Ishikawa (cell line): ENCODE measurements at regions not wholly inside any gene's neighbourhood (a gene's known extent, or its start where the extent isn't known, plus 50 kb on each side); places are given as distances from the start of the nearest gene placed in this dataset.

Experiments used
- EGR1 ChIP-seq: IDR thresholded peaks from 2 replicates; pipeline ENCODE4 v1.6.1; 2012
- EP300 ChIP-seq: IDR thresholded peaks from 2 replicates; pipeline ENCODE4 v1.6.1; 2012; ENCODE audit warnings: borderline replicate concordance
- RAD21 ChIP-seq: IDR thresholded peaks from 2 replicates; pipeline ENCODE4 v1.6.1; 2012; ENCODE audit warnings: low read depth
- TAF1 ChIP-seq: IDR thresholded peaks from 2 replicates; pipeline ENCODE4 v1.6.1; 2012; ENCODE audit warnings: low read depth, mild to moderate bottlenecking
- TCF12 ChIP-seq: IDR thresholded peaks from 2 replicates; pipeline ENCODE4 v1.6.1; 2012; ENCODE audit warnings: low read depth
- YY1 ChIP-seq: IDR thresholded peaks from 2 replicates; pipeline ENCODE4 v1.6.1; 2012; ENCODE audit warnings: low read depth
- ZBTB7A ChIP-seq: IDR thresholded peaks from 2 replicates; pipeline ENCODE4 v1.6.1; 2012; ENCODE audit warnings: low read depth
- TF ChIP-seq, protein P1 (sequence below): IDR thresholded peaks from 2 replicates; pipeline ENCODE4 v1.6.1; 2012
- TF ChIP-seq, protein P2 (sequence below): IDR thresholded peaks from 2 replicates; pipeline ENCODE4 v1.6.1; 2012; ENCODE audit warnings: low read depth, mild to moderate bottlenecking

DNA sequence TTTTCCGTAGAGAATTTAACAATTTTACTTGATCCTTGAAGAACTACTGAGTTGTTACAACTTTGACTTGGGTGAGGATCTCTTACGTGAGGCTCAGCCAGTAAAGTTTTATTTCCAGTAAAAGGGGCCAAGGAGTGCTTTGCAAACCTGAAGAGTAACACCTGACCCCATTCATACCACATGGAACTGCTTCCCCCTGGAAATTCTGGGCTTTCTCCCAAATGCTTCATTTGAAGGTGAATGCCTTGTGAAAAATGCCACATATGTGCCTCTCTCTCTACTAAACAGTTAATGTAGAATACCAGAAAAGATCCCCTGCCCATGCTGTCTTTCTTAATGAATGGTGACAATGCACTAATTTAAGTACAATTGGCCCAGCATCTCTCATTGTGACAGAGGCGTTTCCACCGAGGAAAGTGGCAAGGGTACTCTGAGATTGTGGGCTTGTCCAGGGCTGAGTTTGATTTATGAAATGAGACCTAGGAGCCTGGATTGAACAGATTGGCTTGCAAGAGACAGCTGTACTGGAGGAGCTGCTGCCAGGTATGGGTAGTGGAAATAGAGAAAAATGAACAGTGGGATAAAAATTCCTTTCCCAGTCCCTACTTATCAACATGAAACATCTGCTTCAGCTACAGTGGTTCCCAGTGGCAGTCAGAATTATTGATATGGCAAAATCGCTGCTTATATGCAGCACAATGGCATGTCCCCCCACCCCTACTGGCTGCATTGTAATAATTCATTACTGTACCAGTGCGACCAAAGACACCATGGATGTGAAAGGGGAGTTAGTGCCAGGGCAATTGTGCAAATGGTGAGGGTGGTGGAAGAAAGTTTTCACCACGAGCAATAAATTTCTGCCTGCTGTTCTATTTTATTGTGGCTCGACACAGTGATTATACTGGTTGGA is 843.7 kb upstream of the WWC1 start:
- TF ChIP-seq YY1: no peak
- TF ChIP-seq TCF12: no peak
- TF ChIP-seq, protein P1, sequence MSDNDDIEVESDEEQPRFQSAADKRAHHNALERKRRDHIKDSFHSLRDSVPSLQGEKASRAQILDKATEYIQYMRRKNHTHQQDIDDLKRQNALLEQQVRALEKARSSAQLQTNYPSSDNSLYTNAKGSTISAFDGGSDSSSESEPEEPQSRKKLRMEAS: no peak
- no peak for TF ChIP-seq ZBTB7A
- no peak for TF ChIP-seq RAD21
- TF ChIP-seq, protein P2, sequence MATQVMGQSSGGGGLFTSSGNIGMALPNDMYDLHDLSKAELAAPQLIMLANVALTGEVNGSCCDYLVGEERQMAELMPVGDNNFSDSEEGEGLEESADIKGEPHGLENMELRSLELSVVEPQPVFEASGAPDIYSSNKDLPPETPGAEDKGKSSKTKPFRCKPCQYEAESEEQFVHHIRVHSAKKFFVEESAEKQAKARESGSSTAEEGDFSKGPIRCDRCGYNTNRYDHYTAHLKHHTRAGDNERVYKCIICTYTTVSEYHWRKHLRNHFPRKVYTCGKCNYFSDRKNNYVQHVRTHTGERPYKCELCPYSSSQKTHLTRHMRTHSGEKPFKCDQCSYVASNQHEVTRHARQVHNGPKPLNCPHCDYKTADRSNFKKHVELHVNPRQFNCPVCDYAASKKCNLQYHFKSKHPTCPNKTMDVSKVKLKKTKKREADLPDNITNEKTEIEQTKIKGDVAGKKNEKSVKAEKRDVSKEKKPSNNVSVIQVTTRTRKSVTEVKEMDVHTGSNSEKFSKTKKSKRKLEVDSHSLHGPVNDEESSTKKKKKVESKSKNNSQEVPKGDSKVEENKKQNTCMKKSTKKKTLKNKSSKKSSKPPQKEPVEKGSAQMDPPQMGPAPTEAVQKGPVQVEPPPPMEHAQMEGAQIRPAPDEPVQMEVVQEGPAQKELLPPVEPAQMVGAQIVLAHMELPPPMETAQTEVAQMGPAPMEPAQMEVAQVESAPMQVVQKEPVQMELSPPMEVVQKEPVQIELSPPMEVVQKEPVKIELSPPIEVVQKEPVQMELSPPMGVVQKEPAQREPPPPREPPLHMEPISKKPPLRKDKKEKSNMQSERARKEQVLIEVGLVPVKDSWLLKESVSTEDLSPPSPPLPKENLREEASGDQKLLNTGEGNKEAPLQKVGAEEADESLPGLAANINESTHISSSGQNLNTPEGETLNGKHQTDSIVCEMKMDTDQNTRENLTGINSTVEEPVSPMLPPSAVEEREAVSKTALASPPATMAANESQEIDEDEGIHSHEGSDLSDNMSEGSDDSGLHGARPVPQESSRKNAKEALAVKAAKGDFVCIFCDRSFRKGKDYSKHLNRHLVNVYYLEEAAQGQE: no peak
- no peak for TF ChIP-seq TAF1
- TF ChIP-seq EGR1: no peak
- no peak for TF ChIP-seq EP300
